GM18519 (cell line): ENCODE measurements at regions not wholly inside any gene's neighbourhood (a gene's known extent, or its start where the extent isn't known, plus 50 kb on each side); places are given as distances from the start of the nearest gene placed in this dataset.
"Not testable (repeated sequence)": the region's sequence is repeated elsewhere in the genome, so short reads cannot be mapped to it uniquely, and the experiment has no call there.

Experiments used
- ATAC-seq: cut with Tn5 transposase; IDR thresholded peaks from one replicate; pipeline ENCODE4 v1.9.1; 2021; ENCODE audit warnings: mild to moderate bottlenecking, moderate library complexity; ENCODE audit not compliant: unreplicated experiment, low FRiP score

DNA sequence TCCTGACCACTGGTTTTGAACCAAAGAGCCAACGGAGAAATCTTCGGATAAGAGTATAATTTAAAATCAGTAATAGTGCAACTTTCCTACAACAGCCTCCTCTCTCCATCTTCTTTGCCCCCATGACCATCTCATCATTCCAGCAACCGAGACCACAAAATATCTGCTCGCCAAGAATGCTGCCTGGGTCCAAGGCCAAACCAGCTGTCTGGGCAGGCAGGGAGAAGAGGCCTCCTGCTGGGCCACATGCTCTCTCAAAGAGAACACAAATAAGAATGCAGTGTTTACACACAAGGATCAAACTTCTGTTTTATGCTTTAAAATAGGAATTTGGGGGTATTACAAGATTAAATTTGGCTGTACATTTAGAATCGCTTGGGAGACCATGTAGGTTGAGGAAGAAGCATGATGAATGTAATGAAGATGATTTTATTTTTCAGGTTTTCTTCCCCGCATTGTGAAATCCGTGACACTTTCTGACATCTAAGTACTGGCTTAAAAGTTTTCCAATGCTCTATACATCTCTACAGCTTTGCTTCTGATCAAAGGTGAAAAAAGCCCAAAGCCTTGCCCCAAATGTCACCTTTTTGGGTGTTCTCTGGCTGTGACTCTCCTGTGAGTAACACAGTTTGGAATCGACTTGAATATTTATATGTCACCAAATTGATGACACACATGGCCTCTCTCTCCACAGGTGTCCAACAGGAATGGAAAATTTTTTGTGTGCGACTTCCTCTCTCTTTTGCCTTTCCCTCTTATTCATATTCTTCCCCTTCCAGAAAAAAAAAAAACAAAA, 79.4 kb upstream of the PROKR2 start:
- ATAC-seq = no peak

DNA sequence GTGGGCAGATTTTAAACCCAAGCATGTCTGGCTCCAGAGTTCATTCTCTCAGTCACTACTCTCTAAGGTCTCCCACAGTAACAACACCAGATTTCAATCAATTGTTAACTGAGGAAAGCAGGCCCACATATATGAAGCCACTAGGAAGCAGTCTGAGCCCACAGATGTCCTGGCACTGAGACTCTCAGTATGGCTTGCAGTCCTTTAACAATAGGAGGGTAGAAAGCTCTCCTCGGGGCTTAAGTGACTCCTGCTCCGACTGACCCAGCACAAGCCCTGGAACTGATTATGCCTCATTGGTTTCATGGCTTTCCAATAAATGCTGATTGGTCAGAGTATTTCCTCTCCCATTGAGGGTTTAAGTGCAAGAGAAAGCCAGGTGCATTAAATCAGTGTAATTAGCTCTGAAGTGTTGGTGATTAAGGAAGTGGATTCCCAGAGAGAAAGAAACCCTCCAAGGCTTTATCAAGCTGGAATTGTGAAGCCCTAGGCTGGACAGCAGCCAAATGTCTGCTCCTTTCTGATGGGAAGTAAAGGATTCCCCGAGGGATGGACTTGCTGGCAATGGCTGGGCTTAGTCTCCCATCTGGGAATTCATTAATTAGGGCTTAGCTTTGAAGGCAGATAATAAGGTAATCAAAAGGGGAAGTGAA, 76.6 kb upstream of the PROKR2 start:
- no peak for ATAC-seq

DNA sequence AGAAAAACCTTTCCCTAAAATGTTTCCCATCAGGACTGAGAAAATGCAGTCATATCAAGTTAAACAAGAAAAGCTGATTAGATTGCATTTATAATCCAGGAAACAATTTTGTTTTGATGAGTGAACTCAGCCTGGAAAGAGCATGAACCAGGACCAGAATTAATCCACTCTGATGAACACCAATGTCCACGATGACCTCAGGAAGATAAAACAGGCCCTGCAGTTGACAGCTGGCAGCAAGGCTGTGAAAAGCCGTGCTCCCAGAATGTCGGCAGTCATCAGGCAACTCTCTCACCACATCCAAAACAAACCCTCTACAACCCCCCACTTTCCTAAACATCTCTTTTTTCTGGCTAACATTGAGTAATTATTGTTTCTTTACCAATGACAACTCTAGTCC, 74.0 kb upstream of the PROKR2 start:
- no peak for ATAC-seq

DNA sequence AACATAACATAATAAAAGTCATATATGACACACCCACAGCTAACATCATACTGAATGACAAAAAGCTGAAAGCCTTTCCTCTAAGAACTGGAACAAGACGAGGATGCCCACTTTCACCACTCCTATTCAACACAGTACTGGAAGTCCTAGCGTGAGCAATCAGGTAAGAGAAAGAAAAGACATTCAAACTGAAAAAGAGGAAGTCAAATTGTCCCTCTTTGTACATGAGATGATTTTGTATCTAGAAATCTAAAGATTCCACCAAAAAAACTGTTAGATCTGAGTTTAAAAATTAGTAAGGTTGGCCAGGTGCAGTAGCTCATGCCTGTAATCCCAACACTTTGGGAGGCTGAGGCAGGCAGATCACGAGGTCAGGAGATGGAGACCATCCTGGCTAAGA, 70.1 kb upstream of the PROKR2 start:
- not testable (repeated sequence) for ATAC-seq

DNA sequence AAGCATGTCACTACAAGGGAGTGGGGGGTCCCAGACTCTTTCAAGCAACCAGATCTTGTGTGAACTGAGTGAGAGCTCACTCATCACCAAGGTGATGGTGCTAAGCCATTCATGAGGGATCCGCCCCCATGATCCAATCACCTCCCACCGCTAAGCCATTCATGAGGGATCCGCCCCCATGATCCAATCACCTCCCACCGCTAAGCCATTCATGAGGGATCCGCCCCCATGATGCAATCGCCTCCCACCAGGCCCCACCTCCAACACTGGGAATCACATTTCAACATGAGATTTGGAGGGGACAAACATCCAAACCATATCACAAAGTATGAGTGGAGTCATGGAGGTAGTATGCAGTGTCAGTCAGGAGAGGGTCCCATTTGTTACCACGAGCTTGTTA, 64.8 kb upstream of the PROKR2 start:
- ATAC-seq = not testable (repeated sequence)

DNA sequence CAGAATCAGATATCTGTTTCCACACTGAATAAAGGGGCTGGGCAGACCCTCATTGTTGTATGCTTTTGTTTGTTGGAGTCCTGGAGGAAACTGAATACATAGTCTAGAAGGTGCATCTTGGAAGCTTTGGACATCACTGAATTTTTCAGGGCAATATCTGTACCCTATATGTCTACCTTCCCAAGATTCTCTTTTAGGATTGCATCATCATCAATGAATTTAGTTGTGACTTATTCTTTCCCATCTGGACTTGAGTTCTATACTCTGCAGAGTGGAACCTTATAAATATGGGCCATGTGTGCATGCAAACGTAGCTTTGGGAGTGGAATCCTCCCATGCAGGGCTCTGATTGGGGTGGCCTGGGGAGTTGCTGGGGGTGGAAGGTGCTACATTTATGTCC, 60.7 kb upstream of the PROKR2 start:
- no peak for ATAC-seq

DNA sequence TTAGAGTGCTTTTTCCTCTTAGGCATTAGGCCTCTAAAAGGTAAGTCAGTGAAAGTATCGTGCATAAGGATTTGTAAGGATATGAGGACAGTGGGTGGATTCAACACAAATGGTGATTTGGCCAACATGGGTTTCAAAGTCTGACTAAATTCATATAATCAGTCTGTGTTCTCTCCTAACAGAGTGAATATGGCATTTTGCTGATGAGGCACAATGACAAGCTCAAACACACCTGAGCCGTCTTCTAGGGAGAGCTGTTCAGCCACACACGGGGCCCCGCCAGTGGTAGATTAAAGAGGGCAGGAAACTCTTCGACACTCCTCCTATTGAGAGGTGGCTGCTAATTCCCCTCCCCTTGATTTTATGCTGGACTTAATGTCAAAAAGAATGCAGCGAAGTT, 59.5 kb upstream of the PROKR2 start:
- ATAC-seq = no peak

DNA sequence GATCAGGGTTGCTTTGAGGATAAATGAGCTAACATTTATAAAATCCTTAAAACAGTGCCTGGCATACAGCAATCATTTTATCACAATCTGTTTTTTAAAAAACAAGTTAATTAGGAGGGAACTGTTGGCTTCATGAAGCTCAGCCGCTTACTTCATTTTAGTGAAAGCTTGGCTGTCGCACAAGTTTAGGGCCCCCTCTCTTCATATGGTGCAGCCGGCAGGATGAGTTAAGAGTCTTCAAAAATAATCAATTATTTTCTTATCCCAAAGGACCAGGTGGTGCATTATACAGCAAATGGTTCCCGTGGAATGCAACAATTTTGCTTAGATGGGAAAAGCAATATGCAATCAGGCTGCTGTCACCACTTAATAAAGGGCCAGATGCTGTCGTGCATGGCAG, 57.4 kb upstream of the PROKR2 start:
- ATAC-seq = no peak

DNA sequence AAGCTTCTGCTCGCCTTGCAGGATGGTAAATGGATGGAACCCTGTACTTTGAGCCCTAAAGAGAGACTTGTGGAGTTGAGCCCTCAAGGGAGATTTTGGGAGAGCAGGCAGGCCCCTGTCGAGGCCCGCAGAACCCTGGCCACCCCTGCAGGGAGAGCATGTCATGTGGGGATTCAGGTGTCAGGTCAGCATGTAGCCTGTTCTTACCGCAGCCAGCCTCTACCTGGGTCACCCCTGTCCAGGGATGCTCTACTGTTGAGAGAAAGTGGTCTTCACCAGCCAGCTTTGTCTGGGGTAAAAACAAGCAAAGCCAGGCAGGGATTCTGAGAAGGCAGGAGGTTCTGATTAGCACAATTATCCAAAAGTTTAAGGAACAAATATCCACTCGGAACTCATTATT, 55.6 kb upstream of the PROKR2 start:
- ATAC-seq = no peak

DNA sequence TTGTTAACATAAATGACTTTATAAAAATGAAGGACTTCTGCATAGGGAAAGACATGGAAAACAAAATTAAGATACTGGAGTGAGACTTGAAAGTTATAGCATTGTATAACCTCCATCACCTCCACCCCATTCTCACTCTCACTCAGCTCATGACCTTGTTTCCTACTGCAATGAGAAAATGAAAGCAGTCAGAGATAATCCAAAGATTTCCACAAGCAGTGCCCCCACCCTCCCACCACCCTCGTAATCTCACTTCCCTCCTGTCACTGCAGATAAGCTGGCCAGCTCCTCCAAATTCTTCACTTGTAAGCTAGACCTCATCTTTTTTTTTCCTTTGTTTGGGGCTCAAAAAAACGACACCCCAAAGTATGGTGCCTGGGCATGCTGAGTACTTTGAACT, 52.9 kb upstream of the PROKR2 start:
- no peak for ATAC-seq
